SK-N-SH (cell line): ENCODE measurements at regions not wholly inside any gene's neighbourhood (a gene's known extent, or its start where the extent isn't known, plus 50 kb on each side); places are given as distances from the start of the nearest gene placed in this dataset.

ENCODE experiments used
- CTCF ChIA-PET: fragments of 300-600, 350-600 bp; formaldehyde crosslinking; extraction: SDS; loops from one replicate; lab custom pipeline; 2021; lab: Yijun Ruan, JAX
- POLR2A ChIA-PET: fragments of 350-600 bp; sonication (Branson Sonifier 250); formaldehyde crosslinking; extraction: SDS; loops from one replicate; lab custom pipeline; 2020; ENCODE audit warnings: antibody characterized with exemption, inconsistent platforms; lab: Yijun Ruan, JAX
- DNase-seq: peaks from one replicate; pipeline ENCODE4 v3.0.0; 2012
- H2AFZ ChIP-seq: fragments of 200-600 bp; sonication (generic); 2 replicates; pipeline ENCODE4 v1.8.1; 2016; ENCODE audit warnings: antibody characterized with exemption, mild to moderate bottlenecking, low read depth
- H3F3A ChIP-seq: fragments of 200-600 bp; sonication (generic); replicated peaks from 2 replicates; pipeline ENCODE3; 2016; ENCODE audit warnings: antibody characterized with exemption, mild to moderate bottlenecking; ENCODE audit not compliant: insufficient read depth
- H3K27ac ChIP-seq, 2 experiments: fragments of 200-500 bp in 1 of 2; fragments of 200-600 bp in 1 of 2; sonication (Bioruptor generic) in 1 of 2; sonication (generic), shearing (Covaris generic) in 1 of 2; 2 replicates each; pipeline versions ENCODE4 v1.5.1 to v1.6.1; 2014 to 2016; ENCODE audit warnings: low read depth in 2 of 2, inconsistent platforms in 1 of 2, low read length in 1 of 2, mild to moderate bottlenecking in 1 of 2, mixed read lengths in 1 of 2
- H3K27me3 ChIP-seq: fragments of 200-600 bp; sonication (generic), shearing (Covaris generic); 2 replicates; pipeline ENCODE4 v1.6.1; 2016; ENCODE audit warnings: mixed run types; ENCODE audit not compliant: insufficient read depth
- H3K36me3 ChIP-seq, 2 experiments: fragments of 200-500 bp in 1 of 2; fragments of 200-600 bp in 1 of 2; sonication (Bioruptor generic) in 1 of 2; sonication (generic) in 1 of 2; replicated peaks in 1 of 2; 2 replicates each; pipeline versions ENCODE3 to v1.5.1; 2014 to 2016; ENCODE audit warnings: low read length in 1 of 2, mild to moderate bottlenecking in 1 of 2; ENCODE audit not compliant: insufficient read depth in 2 of 2, control insufficient read depth in 1 of 2
- H3K4me1 ChIP-seq, 2 experiments: fragments of 200-500 bp in 1 of 2; fragments of 200-600 bp in 1 of 2; sonication (Bioruptor generic) in 1 of 2; sonication (generic), shearing (Covaris generic) in 1 of 2; 2 replicates each; pipeline versions ENCODE4 v1.5.1 to v1.6.1; 2014 to 2016; ENCODE audit warnings: low read depth in 1 of 2, low read length in 1 of 2, mixed run types in 1 of 2; ENCODE audit not compliant: insufficient read depth in 2 of 2, control insufficient read depth in 1 of 2
- H3K4me2 ChIP-seq: fragments of 200-600 bp; sonication (generic), shearing (Covaris generic); 2 replicates; pipeline ENCODE4 v1.6.1; 2017; ENCODE audit warnings: mixed run types
- H3K4me3 ChIP-seq, 2 experiments: fragments of 200-500 bp in 1 of 2; fragments of 200-600 bp in 1 of 2; sonication (Bioruptor generic) in 1 of 2; sonication (generic), shearing (Covaris generic) in 1 of 2; 2 replicates each; pipeline versions ENCODE4 v1.5.1 to v1.8.1; 2014 to 2016; ENCODE audit warnings: low read depth in 2 of 2, inconsistent platforms in 1 of 2, low read length in 1 of 2, mild to moderate bottlenecking in 1 of 2, mixed read lengths in 1 of 2, moderate library complexity in 1 of 2
- H3K79me2 ChIP-seq: fragments of 200-600 bp; sonication (generic); 2 replicates; pipeline ENCODE4 v1.8.1; 2017; ENCODE audit warnings: mild to moderate bottlenecking; ENCODE audit not compliant: insufficient read depth
- H3K9ac ChIP-seq: fragments of 200-600 bp; sonication (generic); 2 replicates; pipeline ENCODE4 v1.6.1; 2017; ENCODE audit warnings: mixed run types
- H3K9me2 ChIP-seq: fragments of 200-600 bp; sonication (generic); 2 replicates; pipeline ENCODE4 v1.6.1; 2017; ENCODE audit warnings: mixed run types
- H3K9me3 ChIP-seq: fragments of 200-600 bp; sonication (generic); 2 replicates; pipeline ENCODE4 v1.6.1; 2017; ENCODE audit warnings: mixed run types, mild to moderate bottlenecking, moderate library complexity
- H4K20me1 ChIP-seq: fragments of 200-600 bp; sonication (generic); 2 replicates; pipeline ENCODE4 v1.6.1; 2017; ENCODE audit warnings: mild to moderate bottlenecking, mixed run types; ENCODE audit not compliant: insufficient read depth
- CHD2 ChIP-seq: fragments of 150-350 bp; IDR thresholded peaks from 2 replicates; pipeline ENCODE4 v1.6.1; 2018; ENCODE audit warnings: low read length; ENCODE audit not compliant: partially characterized antibody
- EP300 ChIP-seq, 2 experiments: IDR thresholded peaks; 2 replicates each; pipeline versions ENCODE4 v1.4.0 to v1.6.1; 2012; ENCODE audit warnings: borderline replicate concordance in 1 of 2, low read depth in 1 of 2, low read length in 1 of 2
- FOXM1 ChIP-seq: IDR thresholded peaks from 2 replicates; pipeline ENCODE4 v1.4.0; 2012; ENCODE audit warnings: low read depth, mild to moderate bottlenecking
- GABPA ChIP-seq: IDR thresholded peaks from 2 replicates; pipeline ENCODE4 v1.4.0; 2012; ENCODE audit warnings: low read depth, mild to moderate bottlenecking
- JUND ChIP-seq: IDR thresholded peaks from 2 replicates; pipeline ENCODE4 v1.4.0; 2012
- MAX ChIP-seq: IDR thresholded peaks from 2 replicates; pipeline ENCODE4 v1.4.0; 2012; ENCODE audit warnings: low read depth
- MEF2A ChIP-seq: IDR thresholded peaks from 2 replicates; pipeline ENCODE4 v1.4.0; 2012; ENCODE audit warnings: low read depth, borderline replicate concordance
- MXI1 ChIP-seq: IDR thresholded peaks from 2 replicates; pipeline ENCODE4 v1.6.1; 2012; ENCODE audit warnings: mild to moderate bottlenecking, low read depth, low read length, improper control_type of control experiment
- NFIC ChIP-seq: IDR thresholded peaks from 2 replicates; pipeline ENCODE4 v1.4.0; 2012; ENCODE audit warnings: borderline replicate concordance
- NRF1 ChIP-seq: IDR thresholded peaks from 2 replicates; pipeline ENCODE4 v1.6.1; 2012; ENCODE audit warnings: low read depth, mild to moderate bottlenecking, low read length
- PBX3 ChIP-seq: IDR thresholded peaks from 2 replicates; pipeline ENCODE4; 2012
- POLR2AphosphoS5 ChIP-seq: IDR thresholded peaks from 2 replicates; pipeline ENCODE4 v1.6.1; 2012; ENCODE audit warnings: low read depth, low read length
- RAD21 ChIP-seq: IDR thresholded peaks from 2 replicates; pipeline ENCODE4 v1.6.1; 2012; ENCODE audit warnings: mild to moderate bottlenecking, low read length
- SIN3A ChIP-seq: IDR thresholded peaks from 2 replicates; pipeline ENCODE4 v1.6.1; 2012; ENCODE audit warnings: low read depth, mild to moderate bottlenecking, low read length, moderate library complexity, borderline replicate concordance
- SMC3 ChIP-seq: IDR thresholded peaks from 2 replicates; pipeline ENCODE4 v1.6.1; 2012; ENCODE audit warnings: low read depth, low read length, improper control_type of control experiment
- TEAD4 ChIP-seq: IDR thresholded peaks from 2 replicates; pipeline ENCODE4 v1.4.0; 2012; ENCODE audit warnings: mild to moderate bottlenecking, borderline replicate concordance; ENCODE audit not compliant: insufficient read depth
- WGBS: methylation state at CpG from one replicate; pipeline ENCODE4 v1.1.6; 2017; ENCODE audit warnings: low lambda C conversion rate; 5-methylcytosine and 5-hydroxymethylcytosine counted together
- TF ChIP-seq, protein P1 (sequence below): fragments of 200-600 bp; sonication (generic); IDR thresholded peaks from 2 replicates; pipeline ENCODE4 v1.6.1; 2017; ENCODE audit warnings: antibody characterized with exemption, mild to moderate bottlenecking, moderate library complexity
- TF ChIP-seq, protein P2 (sequence below): fragments of 150-350 bp; IDR thresholded peaks from 2 replicates; pipeline ENCODE4 v1.6.1; 2017; ENCODE audit warnings: antibody characterized with exemption, low read length, low read depth, borderline replicate concordance
- TF ChIP-seq, protein P3 (sequence below): IDR thresholded peaks from 2 replicates; pipeline ENCODE4 v1.4.0; 2012; ENCODE audit warnings: low read depth, borderline replicate concordance

DNA sequence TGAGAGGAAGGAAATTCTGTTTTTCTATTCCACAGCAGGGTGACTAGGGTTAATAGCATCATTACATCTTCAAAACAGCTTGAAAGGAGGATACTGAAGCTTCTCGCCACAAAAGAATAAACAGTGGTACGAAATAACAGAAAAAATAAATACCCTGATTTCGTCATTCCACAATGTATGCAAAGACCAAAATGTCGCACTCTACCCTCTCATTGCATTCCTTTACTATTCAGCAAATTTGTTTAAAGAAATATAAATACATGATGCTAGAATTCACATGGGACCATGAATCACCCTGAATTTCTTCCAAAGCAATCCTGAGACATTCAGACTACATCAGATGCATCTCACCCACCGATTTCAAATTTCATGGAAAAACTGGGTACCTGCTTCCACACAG, 112.3 kb upstream of the TOP3B start (continued):
- no peak for TF ChIP-seq GABPA
- no peak for TF ChIP-seq SMC3
- TF ChIP-seq NFIC: no peak
- no peak for TF ChIP-seq PBX3
- TF ChIP-seq, protein P1, sequence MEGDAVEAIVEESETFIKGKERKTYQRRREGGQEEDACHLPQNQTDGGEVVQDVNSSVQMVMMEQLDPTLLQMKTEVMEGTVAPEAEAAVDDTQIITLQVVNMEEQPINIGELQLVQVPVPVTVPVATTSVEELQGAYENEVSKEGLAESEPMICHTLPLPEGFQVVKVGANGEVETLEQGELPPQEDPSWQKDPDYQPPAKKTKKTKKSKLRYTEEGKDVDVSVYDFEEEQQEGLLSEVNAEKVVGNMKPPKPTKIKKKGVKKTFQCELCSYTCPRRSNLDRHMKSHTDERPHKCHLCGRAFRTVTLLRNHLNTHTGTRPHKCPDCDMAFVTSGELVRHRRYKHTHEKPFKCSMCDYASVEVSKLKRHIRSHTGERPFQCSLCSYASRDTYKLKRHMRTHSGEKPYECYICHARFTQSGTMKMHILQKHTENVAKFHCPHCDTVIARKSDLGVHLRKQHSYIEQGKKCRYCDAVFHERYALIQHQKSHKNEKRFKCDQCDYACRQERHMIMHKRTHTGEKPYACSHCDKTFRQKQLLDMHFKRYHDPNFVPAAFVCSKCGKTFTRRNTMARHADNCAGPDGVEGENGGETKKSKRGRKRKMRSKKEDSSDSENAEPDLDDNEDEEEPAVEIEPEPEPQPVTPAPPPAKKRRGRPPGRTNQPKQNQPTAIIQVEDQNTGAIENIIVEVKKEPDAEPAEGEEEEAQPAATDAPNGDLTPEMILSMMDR: no peak
- no peak for TF ChIP-seq CHD2

GRCh38 chr22:22094514-22094913, 111.9 kb upstream of the TOP3B start:
- Histone ChIP-seq H3K79me2 (no peaks in the 10 kb centered on the region), H3K4me3 (no peak overlapping the region), H3F3A (no peaks in the 10 kb centered on the region), H3K27ac (no peak overlapping the region), H3K4me2 (no peak overlapping the region), H3K9me3 (no peaks in the 10 kb centered on the region), H3K9ac (no peak overlapping the region), H4K20me1 (no peaks in the 10 kb centered on the region), H2AFZ (no peak overlapping the region), H3K36me3 (no peaks in the 10 kb centered on the region), H3K9me2 (no peaks in the 10 kb centered on the region), H3K27me3 (peaks cover 49% of the 10 kb centered on the region; the same call in 1 of the 2 replicates), H3K4me1 (no peaks in the 10 kb centered on the region)
- ChIA-PET CTCF (no interaction called here), POLR2A (no interaction called here)
- no peak for DNase-seq
- TF ChIP-seq TEAD4: no peak
- no peak for TF ChIP-seq EP300 (IDR thresholded peaks at IDR 0.05; ENCODE audit: borderline replicate concordance in 1 of 2, low read depth in 1 of 2, low read length in 1 of 2)
- WGBS: 13% methylated on average over 6 of the region's 6 CpGs

DNA sequence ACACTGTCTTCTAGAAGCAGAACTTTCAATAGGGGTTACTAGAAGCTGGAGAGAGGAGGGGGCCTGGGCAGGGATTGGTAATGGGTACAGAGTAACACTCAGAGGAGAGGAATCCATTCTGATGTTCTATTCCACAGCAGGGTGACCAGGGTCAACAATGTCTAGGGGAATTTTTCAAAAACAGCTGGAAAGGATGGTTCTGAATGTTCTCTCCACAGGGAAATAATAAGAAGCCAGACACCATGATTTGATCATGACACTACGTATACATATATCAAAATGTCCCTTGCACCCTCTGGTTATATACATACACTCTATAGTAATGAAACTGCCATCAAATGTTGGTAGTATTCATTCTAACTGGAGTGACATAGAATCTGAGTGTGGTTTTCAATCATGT, 111.2 kb upstream of the TOP3B start:
- Histone ChIP-seq H3K4me3 (no peak overlapping the region), H2AFZ (no peak overlapping the region), H3K9me3 (no peaks in the 10 kb centered on the region), H3K4me1 (no peaks in the 10 kb centered on the region), H3K9ac (no peak overlapping the region), H3K79me2 (no peaks in the 10 kb centered on the region), H4K20me1 (no peaks in the 10 kb centered on the region), H3K9me2 (no peaks in the 10 kb centered on the region), H3K4me2 (no peak overlapping the region), H3K27me3 (peaks cover 48% of the 10 kb centered on the region), H3K27ac (no peak overlapping the region), H3F3A (no peaks in the 10 kb centered on the region), H3K36me3 (no peaks in the 10 kb centered on the region)
- ChIA-PET CTCF (no interaction called here), POLR2A (no interaction called here)
- no peak for TF ChIP-seq JUND
- TF ChIP-seq NRF1: no peak
- TF ChIP-seq, protein P2, sequence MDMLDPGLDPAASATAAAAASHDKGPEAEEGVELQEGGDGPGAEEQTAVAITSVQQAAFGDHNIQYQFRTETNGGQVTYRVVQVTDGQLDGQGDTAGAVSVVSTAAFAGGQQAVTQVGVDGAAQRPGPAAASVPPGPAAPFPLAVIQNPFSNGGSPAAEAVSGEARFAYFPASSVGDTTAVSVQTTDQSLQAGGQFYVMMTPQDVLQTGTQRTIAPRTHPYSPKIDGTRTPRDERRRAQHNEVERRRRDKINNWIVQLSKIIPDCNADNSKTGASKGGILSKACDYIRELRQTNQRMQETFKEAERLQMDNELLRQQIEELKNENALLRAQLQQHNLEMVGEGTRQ: no peak
- TF ChIP-seq MEF2A: no peak
- TF ChIP-seq POLR2AphosphoS5: no peak
- TF ChIP-seq NFIC: no peak
- no peak for TF ChIP-seq RAD21
- TF ChIP-seq, protein P3, sequence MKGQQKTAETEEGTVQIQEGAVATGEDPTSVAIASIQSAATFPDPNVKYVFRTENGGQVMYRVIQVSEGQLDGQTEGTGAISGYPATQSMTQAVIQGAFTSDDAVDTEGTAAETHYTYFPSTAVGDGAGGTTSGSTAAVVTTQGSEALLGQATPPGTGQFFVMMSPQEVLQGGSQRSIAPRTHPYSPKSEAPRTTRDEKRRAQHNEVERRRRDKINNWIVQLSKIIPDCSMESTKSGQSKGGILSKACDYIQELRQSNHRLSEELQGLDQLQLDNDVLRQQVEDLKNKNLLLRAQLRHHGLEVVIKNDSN: no peak
- TF ChIP-seq MAX: no peak
- TF ChIP-seq SIN3A: no peak
- TF ChIP-seq EP300 (IDR thresholded peaks at IDR 0.05; ENCODE audit: borderline replicate concordance in 1 of 2, low read depth in 1 of 2, low read length in 1 of 2): no peak
- TF ChIP-seq MXI1: no peak
- no peak for TF ChIP-seq FOXM1
- no peak for DNase-seq
- 0% methylated on average over 1 of the region's 1 CpG for WGBS
